Karpas-422 (cell line): ENCODE measurements at regions not wholly inside any gene's neighbourhood (a gene's known extent, or its start where the extent isn't known, plus 50 kb on each side); places are given as distances from the start of the nearest gene placed in this dataset.
"Not testable (repeated sequence)": the region's sequence is repeated elsewhere in the genome, so short reads cannot be mapped to it uniquely, and the experiment has no call there.

Experiments
- DNase-seq: peaks from one replicate; pipeline ENCODE4 v3.0.0-alpha.2; 2015
- H2AFZ ChIP-seq: fragments of 200-600 bp; sonication (generic); 2 replicates; pipeline ENCODE4 v1.6.1; 2014; ENCODE audit warnings: antibody characterized with exemption, low read length, mixed read lengths
- H3K27ac ChIP-seq: fragments of 200-600 bp; sonication (generic); 2 replicates; pipeline ENCODE4 v1.5.1; 2014; ENCODE audit warnings: mild to moderate bottlenecking, low read length, moderate library complexity
- H3K27me3 ChIP-seq: fragments of 200-600 bp; sonication (generic); 2 replicates; pipeline ENCODE4 v1.6.1; 2014; ENCODE audit warnings: low read length, mixed read lengths
- H3K36me3 ChIP-seq: fragments of 200-600 bp; sonication (generic); 2 replicates; pipeline ENCODE4 v1.6.1; 2014; ENCODE audit warnings: low read length, mixed read lengths; ENCODE audit not compliant: insufficient read depth
- H3K4me1 ChIP-seq: fragments of 200-600 bp; sonication (generic); 2 replicates; pipeline ENCODE4 v1.6.1; 2014; ENCODE audit warnings: mild to moderate bottlenecking, low read length, mixed read lengths
- H3K4me2 ChIP-seq: fragments of 200-600 bp; sonication (generic); 2 replicates; pipeline ENCODE4 v1.6.1; 2014; ENCODE audit warnings: low read length, low read depth, mild to moderate bottlenecking; ENCODE audit not compliant: poor library complexity, severe bottlenecking
- H3K4me3 ChIP-seq: fragments of 200-600 bp; sonication (generic); 2 replicates; pipeline ENCODE4 v1.5.1; 2014; ENCODE audit warnings: mild to moderate bottlenecking, antibody characterized with exemption, low read length, mixed read lengths
- H3K79me2 ChIP-seq: fragments of 200-600 bp; sonication (generic); 2 replicates; pipeline ENCODE4 v1.6.1; 2014; ENCODE audit warnings: mild to moderate bottlenecking, low read length, mixed read lengths
- H3K9ac ChIP-seq: fragments of 200-600 bp; sonication (generic); 2 replicates; pipeline ENCODE4 v1.6.0; 2014; ENCODE audit warnings: low read length
- H3K9me2 ChIP-seq: fragments of 200-600 bp; sonication (generic), shearing (Covaris generic); replicated peaks from 2 replicates; pipeline ENCODE4 v1.6.0; 2014; ENCODE audit warnings: mild to moderate bottlenecking, low read length, moderate library complexity; ENCODE audit not compliant: insufficient read depth
- H3K9me3 ChIP-seq: fragments of 300-700, 200-600 bp; sonication (generic); 2 replicates; pipeline ENCODE4 v1.6.1; 2014; ENCODE audit warnings: low read length, mixed read lengths
- H4K20me1 ChIP-seq: fragments of 200-600 bp; sonication (generic); 2 replicates; pipeline ENCODE4 v1.6.1; 2014; ENCODE audit warnings: mild to moderate bottlenecking, antibody characterized with exemption, low read length, low read depth; ENCODE audit not compliant: insufficient read depth

- Histone ChIP-seq H3K4me2 (no peak overlapping the region), H3K9me2 (no peaks in the 10 kb centered on the region), H2AFZ (no peak overlapping the region), H3K9me3 (no peaks in the 10 kb centered on the region), H3K4me1 (no peaks in the 10 kb centered on the region), H3K27ac (no peak overlapping the region), H3K79me2 (no peaks in the 10 kb centered on the region), H3K36me3 (no peaks in the 10 kb centered on the region), H3K27me3 (no peaks in the 10 kb centered on the region), H3K9ac (no peak overlapping the region), H3K4me3 (no peak overlapping the region), H4K20me1 (no peaks in the 10 kb centered on the region)
- DNase-seq: no peak
These were observed 344.6 kb upstream of the CTSO start for GRCh38 chr4:156298230-156298629.

GRCh38 chr4:156295676-156296195 lies 342.1 kb upstream of the CTSO start:
- DNase-seq: no peak
- Histone ChIP-seq H3K4me1 (no peaks in the 10 kb centered on the region), H3K27ac (no peak overlapping the region), H4K20me1 (no peaks in the 10 kb centered on the region), H3K9ac (no peak overlapping the region), H2AFZ (no peak overlapping the region), H3K79me2 (no peaks in the 10 kb centered on the region), H3K9me2 (no peaks in the 10 kb centered on the region), H3K4me2 (no peak overlapping the region), H3K4me3 (no peak overlapping the region), H3K36me3 (no peaks in the 10 kb centered on the region), H3K27me3 (no peaks in the 10 kb centered on the region), H3K9me3 (no peaks in the 10 kb centered on the region)

DNA sequence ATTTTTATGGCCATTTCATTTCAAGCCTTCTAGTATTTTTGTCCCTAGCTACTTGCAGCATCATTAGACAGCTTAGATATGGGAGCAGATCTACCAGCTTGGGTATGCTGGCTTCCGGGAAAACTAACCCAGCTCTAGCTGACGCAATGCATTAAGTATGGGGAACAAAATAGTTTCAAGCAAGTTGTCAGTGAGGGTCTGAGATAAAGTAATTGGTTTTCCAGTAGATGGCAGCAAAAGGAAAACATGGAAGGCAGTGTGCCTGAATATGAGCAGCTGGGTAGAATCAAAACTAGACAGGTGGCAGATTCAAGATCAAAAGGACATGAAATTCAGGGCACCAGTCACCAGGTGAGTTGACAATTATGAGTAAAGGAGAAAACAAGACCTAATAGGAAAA lies 340.9 kb upstream of the CTSO start:
- H4K20me1 ChIP-seq: no peaks in the 10 kb centered on the region
- H3K27me3 ChIP-seq: no peaks in the 10 kb centered on the region
- H3K4me2 ChIP-seq: no peak overlapping the region
- no peaks in the 10 kb centered on the region for H3K79me2 ChIP-seq
- no peak overlapping the region for H3K9ac ChIP-seq
- H3K4me3 ChIP-seq: no peak overlapping the region
- H3K27ac ChIP-seq: no peak overlapping the region
- peak; percentile 58 for DNase-seq
- no peak overlapping the region for H2AFZ ChIP-seq
- no peaks in the 10 kb centered on the region for H3K9me2 ChIP-seq
- no peaks in the 10 kb centered on the region for H3K9me3 ChIP-seq
- no peaks in the 10 kb centered on the region for H3K4me1 ChIP-seq
- H3K36me3 ChIP-seq: no peaks in the 10 kb centered on the region

GRCh38 chr4:156293657-156294297 lies 340.1 kb upstream of the CTSO start:
- H2AFZ ChIP-seq: no peak overlapping the region
- H4K20me1 ChIP-seq: no peaks in the 10 kb centered on the region
- H3K4me1 ChIP-seq: no peaks in the 10 kb centered on the region

DNA sequence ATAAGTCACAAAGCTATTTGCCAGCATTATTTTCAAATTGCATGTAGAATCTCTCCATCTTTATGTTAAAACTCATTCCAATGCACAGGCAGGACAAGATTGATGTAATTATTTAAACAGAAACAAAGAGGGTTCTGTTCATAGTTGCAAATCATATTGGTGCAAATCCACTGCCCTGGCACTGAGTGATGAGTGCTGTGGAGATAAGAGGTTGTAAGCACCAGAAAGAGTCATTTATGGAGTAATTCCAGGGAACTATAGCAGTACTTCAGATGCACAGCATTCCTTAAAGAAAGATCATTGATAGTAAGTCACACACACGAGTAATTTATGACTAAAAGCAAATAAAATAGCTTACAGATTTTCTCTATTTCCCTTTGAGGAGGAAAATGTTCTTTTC lies 337.7 kb upstream of the CTSO start:
- no peak for DNase-seq
- no peak overlapping the region for H2AFZ ChIP-seq
- no peaks in the 10 kb centered on the region for H4K20me1 ChIP-seq
- H3K79me2 ChIP-seq: no peaks in the 10 kb centered on the region
- no peaks in the 10 kb centered on the region for H3K36me3 ChIP-seq
- no peaks in the 10 kb centered on the region for H3K27me3 ChIP-seq
- no peak overlapping the region for H3K4me3 ChIP-seq
- no peaks in the 10 kb centered on the region for H3K4me1 ChIP-seq
- no peak overlapping the region for H3K4me2 ChIP-seq
- H3K27ac ChIP-seq: no peak overlapping the region
- H3K9me3 ChIP-seq: no peaks in the 10 kb centered on the region
- H3K9ac ChIP-seq: no peak overlapping the region
- H3K9me2 ChIP-seq: no peaks in the 10 kb centered on the region

More at GRCh38 chr4:156293657-156294297, 340.1 kb upstream of the CTSO start:
- no peaks in the 10 kb centered on the region for H3K79me2 ChIP-seq
- H3K4me3 ChIP-seq: no peak overlapping the region
- H3K27me3 ChIP-seq: no peaks in the 10 kb centered on the region
- no peaks in the 10 kb centered on the region for H3K9me2 ChIP-seq
- H3K27ac ChIP-seq: no peak overlapping the region
- no peak overlapping the region for H3K9ac ChIP-seq
- no peaks in the 10 kb centered on the region for H3K9me3 ChIP-seq
- no peak overlapping the region for H3K4me2 ChIP-seq
- H3K36me3 ChIP-seq: no peaks in the 10 kb centered on the region
- DNase-seq: no peak

DNA sequence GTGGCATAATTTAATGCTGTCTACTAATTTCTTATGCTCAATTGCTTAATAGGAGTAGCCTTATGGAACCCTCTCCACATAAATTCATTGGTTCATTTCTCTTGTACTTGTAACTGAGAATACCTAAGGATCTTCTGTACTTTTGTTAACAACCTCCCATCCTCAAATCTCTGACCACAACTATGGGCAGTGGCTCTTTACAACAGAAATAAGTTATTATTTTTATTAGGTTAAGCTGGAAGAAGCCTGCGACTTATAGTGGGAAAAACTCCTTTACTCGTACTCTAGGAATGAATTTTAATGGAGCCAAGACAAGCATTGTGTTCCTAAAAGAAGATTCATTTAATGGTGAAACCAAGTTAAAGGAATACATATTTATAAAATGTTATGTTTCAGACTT lies 337.1 kb upstream of the CTSO start:
- Histone ChIP-seq H4K20me1 (no peaks in the 10 kb centered on the region), H3K9me2 (no peaks in the 10 kb centered on the region), H2AFZ (no peak overlapping the region), H3K36me3 (no peaks in the 10 kb centered on the region), H3K4me3 (no peak overlapping the region), H3K79me2 (no peaks in the 10 kb centered on the region), H3K9ac (no peak overlapping the region), H3K4me1 (no peaks in the 10 kb centered on the region), H3K4me2 (no peak overlapping the region), H3K9me3 (no peaks in the 10 kb centered on the region), H3K27me3 (no peaks in the 10 kb centered on the region), H3K27ac (no peak overlapping the region)
- DNase-seq: no peak

- H4K20me1 ChIP-seq, H2AFZ ChIP-seq, H3K4me3 ChIP-seq, H3K27ac ChIP-seq, H3K9me2 ChIP-seq, H3K9me3 ChIP-seq, H3K9ac ChIP-seq, H3K36me3 ChIP-seq, H3K79me2 ChIP-seq, H3K4me1 ChIP-seq, H3K27me3 ChIP-seq, H3K4me2 ChIP-seq, DNase-seq: not testable (repeated sequence)
These were observed 336.4 kb upstream of the CTSO start for GRCh38 chr4:156290026-156290425.

DNA sequence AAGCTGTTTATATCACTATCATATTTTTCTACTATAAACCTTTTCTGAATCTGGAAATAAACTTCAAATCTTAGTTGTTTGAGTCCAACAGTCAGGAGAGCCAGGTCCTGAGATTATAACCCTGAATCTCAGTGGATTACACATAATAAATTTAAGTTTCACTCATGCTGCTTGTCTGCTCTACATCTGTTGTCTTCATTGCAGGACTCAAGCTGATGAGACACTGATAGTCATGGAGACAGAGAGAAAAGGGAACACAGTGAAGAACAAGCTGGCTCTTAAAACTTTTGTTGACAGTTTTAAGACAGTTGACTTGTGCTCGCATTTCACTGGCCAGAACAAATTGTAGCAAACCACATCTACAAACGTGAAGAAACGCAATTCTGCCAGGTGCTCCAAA lies 327.0 kb upstream of the CTSO start:
- Histone ChIP-seq H3K9ac (no peak overlapping the region), H3K27me3 (no peaks in the 10 kb centered on the region), H3K79me2 (no peaks in the 10 kb centered on the region), H3K4me3 (no peak overlapping the region), H3K27ac (no peak overlapping the region), H3K36me3 (no peaks in the 10 kb centered on the region), H3K4me1 (no peaks in the 10 kb centered on the region), H2AFZ (no peak overlapping the region), H3K9me3 (no peaks in the 10 kb centered on the region), H3K4me2 (no peak overlapping the region), H3K9me2 (no peaks in the 10 kb centered on the region), H4K20me1 (no peaks in the 10 kb centered on the region)
- DNase-seq: no peak
